ENCODE measurements at regions not wholly inside any gene's neighbourhood (a gene's known extent, or its start where the extent isn't known, plus 50 kb on each side); places are given as distances from the start of the nearest gene placed in this dataset.

DNA sequence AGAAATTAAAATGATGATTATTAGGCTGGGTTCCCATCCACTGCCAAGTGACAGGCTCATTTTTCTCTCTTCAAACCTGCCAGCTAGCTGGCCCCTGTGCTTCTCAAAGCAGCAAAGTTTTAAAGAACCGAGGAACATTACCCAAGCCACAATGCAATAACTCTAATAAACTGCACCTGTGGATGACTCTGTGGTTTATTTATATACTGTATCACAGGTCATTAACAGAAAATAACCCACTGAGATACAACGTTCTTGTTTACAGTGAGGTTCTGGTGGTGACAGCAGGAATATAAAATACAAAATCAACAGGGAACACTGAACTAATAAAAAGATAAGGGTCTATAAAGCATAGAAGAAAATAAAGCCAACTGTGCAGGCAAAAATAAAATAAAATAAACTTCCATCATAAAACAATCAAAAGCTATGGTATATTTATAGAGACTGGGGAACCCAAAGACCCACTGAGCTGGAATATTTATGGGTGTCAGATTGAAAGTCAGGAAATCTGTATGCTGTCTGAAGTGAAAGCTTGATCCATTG is 472.9 kb downstream of the NOVA1 start:
- no CpG with 5 or more reads among the region's 2 CpGs for WGBS (ENCODE audit: insufficient coverage)
- no peaks in the 10 kb centered on the region for H3K27me3 ChIP-seq (ENCODE audit: control insufficient read depth, insufficient read depth, low read length)
- H3K4me1 ChIP-seq (ENCODE audit: control insufficient read depth, insufficient read depth, low read length), result no peaks in the 10 kb centered on the region

GRCh38 chr14:26123459-26123858 is 474.4 kb downstream of the NOVA1 start:
- Histone ChIP-seq H3K4me1 (ENCODE audit: control insufficient read depth, insufficient read depth, low read length) (no peaks in the 10 kb centered on the region), H3K9me3 (ENCODE audit: control insufficient read depth, insufficient read depth, low read length) (no peaks in the 10 kb centered on the region), H3K36me3 (ENCODE audit: control insufficient read depth, insufficient read depth, low read length) (no peaks in the 10 kb centered on the region), H3K27me3 (ENCODE audit: control insufficient read depth, insufficient read depth, low read length) (no peaks in the 10 kb centered on the region), H3K27ac (ENCODE audit: low read depth, low read length) (no peak overlapping the region), H3K4me3 (ENCODE audit: low read depth, low read length) (no peak overlapping the region)
- WGBS (ENCODE audit: insufficient coverage), result 100% methylated on average over 1 of the region's 2 CpGs
- no peak for DNase-seq (ENCODE audit: low read depth in 4 of 6, low spot score in 6 of 6)

More for the DNA sequence above, 472.9 kb downstream of the NOVA1 start:
- Histone ChIP-seq H3K36me3 (ENCODE audit: control insufficient read depth, insufficient read depth, low read length) (no peaks in the 10 kb centered on the region), H3K9me3 (ENCODE audit: control insufficient read depth, insufficient read depth, low read length) (no peaks in the 10 kb centered on the region), H3K27ac (ENCODE audit: low read depth, low read length) (no peak overlapping the region), H3K4me3 (ENCODE audit: low read depth, low read length) (no peak overlapping the region)
- peak in 1 of 6 donors; percentile 78 for DNase-seq (ENCODE audit: low read depth in 4 of 6, low spot score in 6 of 6)

GRCh38 chr14:26121181-26121580 is 476.7 kb downstream of the NOVA1 start:
- DNase-seq (ENCODE audit: low read depth in 4 of 6, low spot score in 6 of 6), result no peak
- Histone ChIP-seq H3K4me3 (ENCODE audit: low read depth, low read length) (no peak overlapping the region), H3K4me1 (ENCODE audit: control insufficient read depth, insufficient read depth, low read length) (no peaks in the 10 kb centered on the region), H3K9me3 (ENCODE audit: control insufficient read depth, insufficient read depth, low read length) (no peaks in the 10 kb centered on the region), H3K27ac (ENCODE audit: low read depth, low read length) (no peak overlapping the region), H3K36me3 (ENCODE audit: control insufficient read depth, insufficient read depth, low read length) (no peaks in the 10 kb centered on the region), H3K27me3 (ENCODE audit: control insufficient read depth, insufficient read depth, low read length) (no peaks in the 10 kb centered on the region)
- WGBS (ENCODE audit: insufficient coverage), result 75% methylated on average over 2 of the region's 3 CpGs

GRCh38 chr14:26113911-26114640 is 483.8 kb downstream of the NOVA1 start:
- WGBS (ENCODE audit: insufficient coverage), result no CpG with 5 or more reads among the region's 3 CpGs
- peak in 2 of 6 donors; percentile 28 to 81 for DNase-seq (ENCODE audit: low read depth in 4 of 6, low spot score in 6 of 6)
- Histone ChIP-seq H3K4me1 (ENCODE audit: control insufficient read depth, insufficient read depth, low read length) (no peaks in the 10 kb centered on the region), H3K27me3 (ENCODE audit: control insufficient read depth, insufficient read depth, low read length) (no peaks in the 10 kb centered on the region), H3K27ac (ENCODE audit: low read depth, low read length) (no peak overlapping the region), H3K9me3 (ENCODE audit: control insufficient read depth, insufficient read depth, low read length) (no peaks in the 10 kb centered on the region), H3K4me3 (ENCODE audit: low read depth, low read length) (no peak overlapping the region), H3K36me3 (ENCODE audit: control insufficient read depth, insufficient read depth, low read length) (no peaks in the 10 kb centered on the region)

DNA sequence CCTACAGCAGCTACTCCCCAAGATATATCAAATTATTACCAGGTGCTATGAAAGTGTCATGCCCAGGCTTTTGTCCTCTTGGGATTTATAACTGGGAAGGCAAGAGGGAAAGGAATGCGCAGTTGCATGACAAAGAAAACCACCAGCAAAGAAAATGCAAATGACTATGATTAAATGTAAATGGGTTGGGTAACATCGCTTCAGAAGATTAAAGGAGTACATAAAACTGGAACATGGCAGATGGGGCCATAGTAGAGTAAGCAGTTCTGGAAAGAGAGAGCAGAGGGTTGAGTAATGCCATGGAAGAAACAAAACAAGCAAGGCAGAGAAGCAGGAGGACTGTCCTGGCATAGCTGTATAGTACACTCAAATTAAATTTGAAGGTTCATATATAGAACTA is 493.1 kb downstream of the NOVA1 start:
- Histone ChIP-seq H3K27me3 (ENCODE audit: control insufficient read depth, insufficient read depth, low read length) (no peaks in the 10 kb centered on the region), H3K27ac (ENCODE audit: low read depth, low read length) (no peak overlapping the region), H3K4me3 (ENCODE audit: low read depth, low read length) (no peak overlapping the region), H3K9me3 (ENCODE audit: control insufficient read depth, insufficient read depth, low read length) (no peaks in the 10 kb centered on the region), H3K36me3 (ENCODE audit: control insufficient read depth, insufficient read depth, low read length) (no peaks in the 10 kb centered on the region), H3K4me1 (ENCODE audit: control insufficient read depth, insufficient read depth, low read length) (no peaks in the 10 kb centered on the region)
- DNase-seq (ENCODE audit: low read depth in 4 of 6, low spot score in 6 of 6), result no peak
- 56% methylated on average over 2 of the region's 2 CpGs for WGBS (ENCODE audit: insufficient coverage)

- H3K36me3 ChIP-seq (ENCODE audit: control insufficient read depth, insufficient read depth, low read length), result no peaks in the 10 kb centered on the region
- H3K27ac ChIP-seq (ENCODE audit: low read depth, low read length), result no peak overlapping the region
- H3K9me3 ChIP-seq (ENCODE audit: control insufficient read depth, insufficient read depth, low read length), result no peaks in the 10 kb centered on the region
- no peaks in the 10 kb centered on the region for H3K27me3 ChIP-seq (ENCODE audit: control insufficient read depth, insufficient read depth, low read length)
- peak in 1 of 6 donors; percentile 63 for DNase-seq (ENCODE audit: low read depth in 4 of 6, low spot score in 6 of 6)
- WGBS (ENCODE audit: insufficient coverage), result 39% methylated on average over 4 of the region's 4 CpGs
- H3K4me1 ChIP-seq (ENCODE audit: control insufficient read depth, insufficient read depth, low read length), result no peaks in the 10 kb centered on the region
- no peak overlapping the region for H3K4me3 ChIP-seq (ENCODE audit: low read depth, low read length)
These were observed 500.0 kb downstream of the NOVA1 start for GRCh38 chr14:26097852-26098251.

DNA sequence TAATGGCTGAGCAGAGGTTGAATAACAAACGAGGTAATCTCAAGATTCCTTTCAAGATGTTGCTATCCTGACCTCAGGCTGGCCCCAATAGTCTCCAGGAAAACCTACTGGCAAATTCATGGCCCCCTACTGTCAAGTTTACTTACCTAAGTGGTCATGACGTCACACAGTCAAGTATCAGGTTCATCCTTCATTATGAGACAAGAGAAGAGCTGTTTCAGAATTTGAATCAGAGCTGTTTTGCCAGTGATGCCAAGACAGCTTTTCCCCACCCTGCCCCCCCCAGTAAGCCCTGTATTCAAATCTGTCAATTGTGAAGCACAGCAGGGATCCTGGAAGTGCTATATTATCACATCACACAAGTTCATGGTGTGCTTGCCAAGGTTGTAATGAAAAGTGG is 509.6 kb downstream of the NOVA1 start:
- no peaks in the 10 kb centered on the region for H3K4me1 ChIP-seq (ENCODE audit: control insufficient read depth, insufficient read depth, low read length)
- no peak for DNase-seq (ENCODE audit: low read depth in 4 of 6, low spot score in 6 of 6)
- WGBS (ENCODE audit: insufficient coverage), result 30% methylated on average over 2 of the region's 2 CpGs
- H3K27me3 ChIP-seq (ENCODE audit: control insufficient read depth, insufficient read depth, low read length), result no peaks in the 10 kb centered on the region
- no peaks in the 10 kb centered on the region for H3K36me3 ChIP-seq (ENCODE audit: control insufficient read depth, insufficient read depth, low read length)
- no peaks in the 10 kb centered on the region for H3K9me3 ChIP-seq (ENCODE audit: control insufficient read depth, insufficient read depth, low read length)
- no peak overlapping the region for H3K4me3 ChIP-seq (ENCODE audit: low read depth, low read length)
- H3K27ac ChIP-seq (ENCODE audit: low read depth, low read length), result no peak overlapping the region

GRCh38 chr14:26081043-26081442 is 516.8 kb downstream of the NOVA1 start:
- no peaks in the 10 kb centered on the region for H3K36me3 ChIP-seq (ENCODE audit: control insufficient read depth, insufficient read depth, low read length)
- no peaks in the 10 kb centered on the region for H3K27me3 ChIP-seq (ENCODE audit: control insufficient read depth, insufficient read depth, low read length)
- H3K4me1 ChIP-seq (ENCODE audit: control insufficient read depth, insufficient read depth, low read length), result no peaks in the 10 kb centered on the region
- no peak overlapping the region for H3K4me3 ChIP-seq (ENCODE audit: low read depth, low read length)
- no peak for DNase-seq (ENCODE audit: low read depth in 4 of 6, low spot score in 6 of 6)
- H3K27ac ChIP-seq (ENCODE audit: low read depth, low read length), result no peak overlapping the region
- WGBS (ENCODE audit: insufficient coverage), result 70% methylated on average over 5 of the region's 10 CpGs
- no peaks in the 10 kb centered on the region for H3K9me3 ChIP-seq (ENCODE audit: control insufficient read depth, insufficient read depth, low read length)

GRCh38 chr14:26078561-26078960 is 519.3 kb downstream of the NOVA1 start:
- Histone ChIP-seq H3K4me3 (ENCODE audit: low read depth, low read length) (no peak overlapping the region), H3K36me3 (ENCODE audit: control insufficient read depth, insufficient read depth, low read length) (no peaks in the 10 kb centered on the region), H3K27me3 (ENCODE audit: control insufficient read depth, insufficient read depth, low read length) (no peaks in the 10 kb centered on the region), H3K4me1 (ENCODE audit: control insufficient read depth, insufficient read depth, low read length) (no peaks in the 10 kb centered on the region), H3K9me3 (ENCODE audit: control insufficient read depth, insufficient read depth, low read length) (no peaks in the 10 kb centered on the region), H3K27ac (ENCODE audit: low read depth, low read length) (peak overlapping the region; percentile 17)
- WGBS (ENCODE audit: insufficient coverage), result no CpG with 5 or more reads among the region's 2 CpGs
- peak in 1 of 6 donors; percentile 76 for DNase-seq (ENCODE audit: low read depth in 4 of 6, low spot score in 6 of 6)

GRCh38 chr14:26074892-26075291 is 522.9 kb downstream of the NOVA1 start:
- WGBS (ENCODE audit: insufficient coverage), result no CpG with 5 or more reads among the region's 2 CpGs
- Histone ChIP-seq H3K27me3 (ENCODE audit: control insufficient read depth, insufficient read depth, low read length) (no peaks in the 10 kb centered on the region), H3K36me3 (ENCODE audit: control insufficient read depth, insufficient read depth, low read length) (no peaks in the 10 kb centered on the region), H3K4me3 (ENCODE audit: low read depth, low read length) (no peak overlapping the region), H3K4me1 (ENCODE audit: control insufficient read depth, insufficient read depth, low read length) (no peaks in the 10 kb centered on the region), H3K27ac (ENCODE audit: low read depth, low read length) (no peak overlapping the region), H3K9me3 (ENCODE audit: control insufficient read depth, insufficient read depth, low read length) (no peaks in the 10 kb centered on the region)
- no peak for DNase-seq (ENCODE audit: low read depth in 4 of 6, low spot score in 6 of 6)

All from spinal cord (tissue), 9 donors.